ENCODE measurements at regions not wholly inside any gene's neighbourhood (a gene's known extent, or its start where the extent isn't known, plus 50 kb on each side); places are given as distances from the start of the nearest gene placed in this dataset.

DNA sequence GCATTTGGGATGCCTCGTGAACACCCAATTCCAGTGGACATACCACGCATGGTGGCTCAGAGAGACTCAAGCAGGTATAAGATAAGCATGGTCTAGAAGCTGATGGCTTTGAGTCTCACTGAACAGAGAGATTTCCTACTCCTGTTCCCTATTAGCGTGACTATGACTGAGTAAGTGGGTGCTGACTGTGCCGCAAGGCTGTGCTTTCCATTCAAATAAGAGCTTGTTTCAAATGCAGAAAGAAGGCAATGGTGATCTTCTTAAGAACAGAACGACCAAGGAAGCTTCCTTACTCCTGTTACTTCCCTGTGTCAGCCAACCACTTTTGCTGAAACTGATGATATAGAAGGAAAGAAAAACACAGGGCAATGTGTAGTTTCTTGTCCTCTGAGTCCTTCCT is 63.5 kb upstream of the IGFBP2 start:
- TF ChIP-seq POLR2AphosphoS5 (IDR thresholded peaks at IDR 0.05) (no peak), POLR2A (IDR thresholded peaks at IDR 0.05) (no peak)
